Transverse colon (tissue), 4 donors: ENCODE measurements at regions not wholly inside any gene's neighbourhood (a gene's known extent, or its start where the extent isn't known, plus 50 kb on each side); places are given as distances from the start of the nearest gene placed in this dataset.

Source experiments
- EP300 ChIP-seq: sonication (generic); formaldehyde crosslinking; IDR thresholded peaks from one replicate; pipeline ENCODE4 v1.6.1; 2017; ENCODE audit warnings: antibody characterized with exemption, low read depth
- POLR2A ChIP-seq: fragments of 450-650 bp; IDR thresholded peaks from one replicate; pipeline ENCODE4 v1.6.1; 2016; ENCODE audit warnings: antibody characterized with exemption, mild to moderate bottlenecking, moderate library complexity
- POLR2AphosphoS5 ChIP-seq, 3 donors: sonication (generic); formaldehyde crosslinking; IDR thresholded peaks; one replicate each; pipeline ENCODE4 v1.6.1; 2016; ENCODE audit warnings: antibody characterized with exemption in 3 of 3
- TF ChIP-seq, protein P1 (sequence below), 5 experiments: fragments of 200-600 bp in 3 of 5; fragments of 450-650 bp in 2 of 5; sonication (generic) in 3 of 5; IDR thresholded peaks; 1 replicate in 2 of 5; 2 replicates in 3 of 5; pipeline ENCODE4 v1.5.1; 2016 to 2017; ENCODE audit warnings: antibody characterized with exemption in 5 of 5, inconsistent platforms in 3 of 5, mild to moderate bottlenecking in 2 of 5, moderate library complexity in 1 of 5

DNA sequence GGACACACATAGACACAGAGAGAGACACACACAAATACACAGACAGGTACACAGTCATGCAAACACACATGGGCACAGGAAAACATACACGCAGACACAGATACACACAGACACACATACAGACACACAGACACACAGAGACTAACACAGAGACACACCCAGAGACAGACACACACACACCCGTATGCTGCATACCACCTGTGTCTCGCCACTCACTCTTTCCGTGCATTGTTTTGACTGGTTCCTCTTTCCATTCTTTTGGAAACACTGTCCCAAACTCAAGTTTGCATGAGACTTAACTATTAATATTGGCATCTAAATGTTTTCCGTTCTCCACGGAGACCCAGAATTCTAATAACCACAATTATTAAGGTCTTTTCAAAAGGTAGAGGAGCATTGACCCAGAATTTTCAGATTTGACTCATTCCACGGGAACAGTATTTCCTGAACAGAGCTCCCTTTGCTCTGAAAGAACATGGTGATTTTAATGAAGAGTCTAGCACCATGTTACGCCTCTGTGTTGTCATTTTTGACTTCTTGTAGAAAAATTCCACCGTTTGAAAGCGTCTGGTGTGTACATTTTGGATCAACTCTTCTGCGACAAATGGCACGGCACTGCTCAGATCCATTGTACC is 141.2 kb upstream of the RNF32 start:
- TF ChIP-seq, protein P1, sequence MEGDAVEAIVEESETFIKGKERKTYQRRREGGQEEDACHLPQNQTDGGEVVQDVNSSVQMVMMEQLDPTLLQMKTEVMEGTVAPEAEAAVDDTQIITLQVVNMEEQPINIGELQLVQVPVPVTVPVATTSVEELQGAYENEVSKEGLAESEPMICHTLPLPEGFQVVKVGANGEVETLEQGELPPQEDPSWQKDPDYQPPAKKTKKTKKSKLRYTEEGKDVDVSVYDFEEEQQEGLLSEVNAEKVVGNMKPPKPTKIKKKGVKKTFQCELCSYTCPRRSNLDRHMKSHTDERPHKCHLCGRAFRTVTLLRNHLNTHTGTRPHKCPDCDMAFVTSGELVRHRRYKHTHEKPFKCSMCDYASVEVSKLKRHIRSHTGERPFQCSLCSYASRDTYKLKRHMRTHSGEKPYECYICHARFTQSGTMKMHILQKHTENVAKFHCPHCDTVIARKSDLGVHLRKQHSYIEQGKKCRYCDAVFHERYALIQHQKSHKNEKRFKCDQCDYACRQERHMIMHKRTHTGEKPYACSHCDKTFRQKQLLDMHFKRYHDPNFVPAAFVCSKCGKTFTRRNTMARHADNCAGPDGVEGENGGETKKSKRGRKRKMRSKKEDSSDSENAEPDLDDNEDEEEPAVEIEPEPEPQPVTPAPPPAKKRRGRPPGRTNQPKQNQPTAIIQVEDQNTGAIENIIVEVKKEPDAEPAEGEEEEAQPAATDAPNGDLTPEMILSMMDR (IDR thresholded peaks at IDR 0.05) = no peak
- no peak for TF ChIP-seq POLR2A
- no peak for TF ChIP-seq EP300
- no peak for TF ChIP-seq POLR2AphosphoS5 (IDR thresholded peaks at IDR 0.05)
